BLaER1 (cell line): ENCODE measurements at regions not wholly inside any gene's neighbourhood (a gene's known extent, or its start where the extent isn't known, plus 50 kb on each side); places are given as distances from the start of the nearest gene placed in this dataset.

Experiments
- H3K27ac ChIP-seq: shearing (Covaris generic); formaldehyde crosslinking; 2 replicates; pipeline ENCODE4 v1.8.1; 2022
- H3K27me3 ChIP-seq: shearing (Covaris generic); formaldehyde crosslinking; 2 replicates; pipeline ENCODE4 v1.8.1; 2022
- H3K36me3 ChIP-seq: shearing (Covaris generic); formaldehyde crosslinking; 2 replicates; pipeline ENCODE4 v1.8.1; 2022
- H3K4me1 ChIP-seq: shearing (Covaris generic); formaldehyde crosslinking; 2 replicates; pipeline ENCODE4 v1.8.1; 2022
- H3K4me2 ChIP-seq: shearing (Covaris generic); formaldehyde crosslinking; 2 replicates; pipeline ENCODE4 v1.8.1; 2022
- H3K4me3 ChIP-seq: shearing (Covaris generic); formaldehyde crosslinking; 2 replicates; pipeline ENCODE4 v1.8.1; 2022
- H3K9ac ChIP-seq: shearing (Covaris generic); formaldehyde crosslinking; 2 replicates; pipeline ENCODE4 v1.8.1; 2022
- H3K9me3 ChIP-seq: shearing (Covaris generic); formaldehyde crosslinking; 2 replicates; pipeline ENCODE4 v1.8.1; 2022
- H4K20me1 ChIP-seq: shearing (Covaris generic); formaldehyde crosslinking; 2 replicates; pipeline ENCODE4 v1.8.1; 2022
- Cebpa-rat ChIP-seq: shearing (Covaris generic); IDR thresholded peaks from 2 replicates; pipeline ENCODE4 v1.8.1; 2022

- Histone ChIP-seq H3K4me2 (peak overlapping the region; percentile 82), H3K27ac (no peak overlapping the region; the same call in 1 of the 2 replicates), H3K9me3 (no peaks in the 10 kb centered on the region)
Observed at GRCh38 chr17:72516772-72517399, 396.1 kb downstream of the SOX9 start.

DNA sequence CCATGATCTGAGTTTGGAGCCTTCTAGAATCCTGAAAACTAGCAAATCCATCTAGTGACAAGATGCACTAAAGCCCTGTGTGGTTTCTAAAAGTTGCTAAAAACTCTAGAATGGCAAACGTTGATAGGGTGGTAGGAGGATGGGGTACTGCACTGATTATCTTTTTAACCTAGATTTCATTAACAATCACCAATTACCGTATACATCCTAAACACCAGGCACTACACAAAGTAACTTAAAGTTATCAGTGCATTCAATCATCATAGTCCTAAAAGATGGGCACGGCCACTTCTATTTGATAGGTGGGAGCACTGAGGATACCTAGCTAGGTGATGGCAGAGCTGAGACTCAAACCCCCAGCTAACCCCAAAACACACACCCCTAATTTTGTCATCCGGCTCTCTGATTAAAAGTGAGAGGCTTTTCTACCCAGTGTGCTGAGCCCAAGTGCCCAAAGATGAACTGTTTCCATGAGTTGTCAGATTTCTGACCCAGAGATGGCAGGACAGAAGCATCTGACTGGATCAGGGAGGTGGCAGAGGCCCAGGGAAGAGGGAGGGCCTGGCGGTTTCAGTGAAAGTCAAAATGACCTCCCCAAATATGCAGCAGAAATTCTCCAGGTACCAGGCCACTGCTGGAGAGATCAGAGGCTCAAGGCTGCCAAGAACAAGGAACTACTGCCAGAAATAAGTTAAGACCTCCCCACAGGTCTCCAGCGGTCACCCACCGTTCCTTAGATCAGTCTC is 396.8 kb downstream of the SOX9 start:
- no peaks in the 10 kb centered on the region for H3K9me3 ChIP-seq
- no peak overlapping the region for H3K27ac ChIP-seq
- no peak for TF ChIP-seq Cebpa-rat
- H3K4me1 ChIP-seq, result peaks cover 85% of the 10 kb centered on the region
- peak overlapping the region; percentile 82 for H3K4me2 ChIP-seq
- no peaks in the 10 kb centered on the region for H3K27me3 ChIP-seq
- H3K4me3 ChIP-seq, result no peak overlapping the region
- H4K20me1 ChIP-seq, result peaks cover 5% of the 10 kb centered on the region
- no peaks in the 10 kb centered on the region for H3K36me3 ChIP-seq
- no peak overlapping the region for H3K9ac ChIP-seq

More at GRCh38 chr17:72516772-72517399, 396.1 kb downstream of the SOX9 start:
- Histone ChIP-seq H3K36me3 (no peaks in the 10 kb centered on the region), H3K9ac (no peak overlapping the region), H4K20me1 (peaks cover 6% of the 10 kb centered on the region), H3K4me1 (peaks cover 92% of the 10 kb centered on the region), H3K27me3 (peaks cover 2% of the 10 kb centered on the region; the same call in 1 of the 2 replicates), H3K4me3 (no peak overlapping the region)
- peak; percentile 96 for TF ChIP-seq Cebpa-rat

DNA sequence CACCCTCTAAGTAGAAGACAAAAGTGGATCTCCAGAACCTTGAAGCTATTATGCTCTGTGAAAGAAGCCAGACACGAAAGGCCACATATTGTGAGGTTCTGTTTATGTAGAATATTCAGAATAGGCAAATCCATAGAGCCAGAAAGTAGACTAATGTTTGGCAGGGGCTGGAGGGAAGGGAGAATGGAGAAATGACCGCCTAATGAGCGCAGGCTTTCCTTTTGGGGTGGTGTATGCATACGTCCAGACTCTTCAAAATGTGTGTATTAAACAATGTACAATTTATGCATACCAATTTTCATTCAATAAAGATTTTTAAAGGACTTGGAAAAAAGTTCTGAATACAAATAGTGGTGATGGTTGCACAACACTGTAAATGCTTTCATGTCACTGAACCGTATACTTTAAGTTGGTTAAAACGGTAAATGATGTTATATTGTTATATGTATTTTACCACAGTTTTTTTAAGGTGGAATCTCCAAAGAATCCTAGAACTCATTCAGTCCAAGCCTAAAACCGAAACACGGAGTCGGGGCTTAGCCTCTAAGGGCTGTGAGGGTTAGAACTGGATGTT is 397.4 kb downstream of the SOX9 start:
- H3K27ac ChIP-seq, result no peak overlapping the region
- no peaks in the 10 kb centered on the region for H3K9me3 ChIP-seq
- H4K20me1 ChIP-seq, result no peaks in the 10 kb centered on the region
- H3K4me1 ChIP-seq, result peaks cover 79% of the 10 kb centered on the region
- TF ChIP-seq Cebpa-rat, result peak; percentile 54; the same call in 1 of the 2 replicates
- no peaks in the 10 kb centered on the region for H3K27me3 ChIP-seq
- H3K4me2 ChIP-seq, result peak overlapping the region; percentile 55
- H3K4me3 ChIP-seq, result no peak overlapping the region
- no peak overlapping the region for H3K9ac ChIP-seq
- no peaks in the 10 kb centered on the region for H3K36me3 ChIP-seq

- no peak for TF ChIP-seq Cebpa-rat
- H3K27ac ChIP-seq, result no peak overlapping the region; the same call in 1 of the 2 replicates
Observed at GRCh38 chr17:72518753-72519597, 398.2 kb downstream of the SOX9 start.

DNA sequence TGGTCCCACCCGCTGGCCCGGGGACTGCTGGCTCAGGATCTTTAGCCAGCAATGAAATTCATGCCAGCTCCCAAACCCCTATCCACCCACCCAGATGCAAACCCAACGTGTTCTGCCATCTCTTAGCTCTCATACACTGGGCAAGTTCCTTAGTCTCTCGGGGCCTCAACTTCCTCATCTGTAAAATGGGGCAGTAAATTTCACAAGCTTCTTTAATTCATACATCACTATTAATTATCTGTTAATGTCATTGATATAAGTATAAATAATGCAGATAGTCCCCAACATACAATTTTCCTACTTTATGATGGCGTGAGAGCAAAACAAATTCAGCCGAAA is 398.7 kb downstream of the SOX9 start:
- Histone ChIP-seq H3K27ac (no peak overlapping the region), H3K36me3 (no peaks in the 10 kb centered on the region), H3K4me2 (peak overlapping the region; percentile 55), H3K4me3 (no peak overlapping the region), H3K4me1 (peaks cover 66% of the 10 kb centered on the region), H3K9me3 (no peaks in the 10 kb centered on the region), H4K20me1 (no peaks in the 10 kb centered on the region), H3K9ac (no peak overlapping the region), H3K27me3 (no peaks in the 10 kb centered on the region)
- TF ChIP-seq Cebpa-rat, result no peak

More at GRCh38 chr17:72518753-72519597, 398.2 kb downstream of the SOX9 start:
- Histone ChIP-seq H3K9me3 (no peaks in the 10 kb centered on the region), H3K27me3 (no peaks in the 10 kb centered on the region), H3K4me2 (peak overlapping the region; percentile 55), H4K20me1 (no peaks in the 10 kb centered on the region), H3K4me3 (no peak overlapping the region), H3K4me1 (peaks cover 72% of the 10 kb centered on the region), H3K36me3 (no peaks in the 10 kb centered on the region), H3K9ac (no peak overlapping the region)

DNA sequence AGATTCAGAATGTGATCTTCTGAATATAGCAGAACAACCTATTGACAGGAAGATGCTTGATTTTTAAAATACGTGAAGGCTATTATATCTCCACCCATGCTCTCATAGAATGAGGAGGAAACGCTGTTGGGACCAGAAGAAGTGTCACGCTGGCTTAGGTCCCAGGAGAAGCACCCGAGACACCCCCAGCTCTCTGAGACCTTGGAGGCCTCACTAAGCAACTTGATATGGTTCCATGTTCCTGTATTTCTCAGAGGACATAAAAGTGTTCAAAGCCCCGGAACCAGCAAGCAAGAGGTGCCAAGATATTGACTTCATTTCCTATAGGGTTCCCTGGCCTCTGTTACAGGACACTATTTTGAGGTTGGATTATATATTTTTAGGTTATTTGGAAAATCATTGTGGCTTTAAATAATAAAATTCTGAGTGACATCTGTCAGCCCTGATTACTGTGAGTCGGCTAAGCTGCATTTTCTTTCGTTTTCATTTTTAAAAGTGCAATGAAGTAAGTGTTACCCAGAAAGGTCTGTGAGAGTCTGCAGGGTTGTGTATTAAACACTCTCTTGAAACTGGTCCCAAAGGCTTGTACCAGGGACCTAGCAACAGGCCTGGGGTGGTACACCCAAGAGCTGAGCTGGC is 400.0 kb downstream of the SOX9 start:
- Histone ChIP-seq H4K20me1 (no peaks in the 10 kb centered on the region), H3K4me2 (peak overlapping the region; percentile 71), H3K9ac (no peak overlapping the region; the same call in 1 of the 2 replicates), H3K4me1 (peaks cover 53% of the 10 kb centered on the region), H3K36me3 (no peaks in the 10 kb centered on the region), H3K9me3 (no peaks in the 10 kb centered on the region), H3K4me3 (no peak overlapping the region), H3K27me3 (no peaks in the 10 kb centered on the region), H3K27ac (no peak overlapping the region)
- TF ChIP-seq Cebpa-rat, result no peak

GRCh38 chr17:72523491-72523890 is 402.7 kb downstream of the SOX9 start:
- no peaks in the 10 kb centered on the region for H3K27me3 ChIP-seq
- no peak overlapping the region for H3K4me2 ChIP-seq
- H3K36me3 ChIP-seq, result no peaks in the 10 kb centered on the region
- no peak overlapping the region for H3K27ac ChIP-seq
- H3K4me1 ChIP-seq, result peaks cover 26% of the 10 kb centered on the region
- no peaks in the 10 kb centered on the region for H4K20me1 ChIP-seq
- H3K4me3 ChIP-seq, result no peak overlapping the region
- no peak for TF ChIP-seq Cebpa-rat
- H3K9me3 ChIP-seq, result no peaks in the 10 kb centered on the region
- H3K9ac ChIP-seq, result no peak overlapping the region

DNA sequence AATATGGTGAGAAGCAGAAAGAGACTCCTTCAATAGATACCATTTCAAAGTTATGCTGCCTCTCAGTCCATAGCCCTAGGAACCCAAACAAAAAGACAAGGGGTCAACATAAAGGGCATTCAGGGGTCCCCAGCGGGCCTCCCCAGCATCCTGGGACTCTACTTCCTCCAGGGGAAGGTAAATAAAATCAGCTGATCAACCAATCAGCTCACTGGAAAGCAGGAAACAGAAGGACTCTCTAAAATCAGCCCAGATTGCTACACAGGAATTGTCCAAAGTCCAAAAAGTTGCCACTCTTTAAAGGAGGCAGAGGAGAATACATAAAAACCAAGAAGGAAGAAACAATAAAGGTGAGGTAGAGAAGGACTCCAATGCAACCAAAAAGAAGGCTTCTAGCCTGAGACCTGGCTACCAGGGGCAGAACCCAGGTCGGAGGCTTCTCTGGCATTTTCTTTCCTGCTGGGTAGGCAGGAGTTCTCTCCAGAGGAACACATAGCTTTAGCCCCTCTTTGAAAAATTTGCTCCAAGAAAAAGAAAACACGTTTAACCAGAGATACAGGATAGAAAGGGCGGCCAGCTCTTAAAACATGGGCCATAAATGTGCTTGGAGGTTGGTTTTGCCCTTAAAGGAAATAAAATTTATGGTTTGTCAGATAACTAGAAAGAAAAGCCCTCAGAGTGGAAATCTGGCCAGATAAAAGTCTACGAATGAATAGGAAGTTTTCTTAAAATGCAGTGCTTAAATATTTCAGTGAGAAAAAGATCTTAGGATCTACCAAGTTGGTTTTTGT is 404.6 kb downstream of the SOX9 start:
- no peak for TF ChIP-seq Cebpa-rat
- H3K27me3 ChIP-seq, result no peaks in the 10 kb centered on the region
- H3K4me1 ChIP-seq, result peaks cover 16% of the 10 kb centered on the region
- no peaks in the 10 kb centered on the region for H3K9me3 ChIP-seq
- H3K4me2 ChIP-seq, result no peak overlapping the region
- H3K9ac ChIP-seq, result no peak overlapping the region
- no peaks in the 10 kb centered on the region for H3K36me3 ChIP-seq
- H4K20me1 ChIP-seq, result no peaks in the 10 kb centered on the region
- no peak overlapping the region for H3K4me3 ChIP-seq
- H3K27ac ChIP-seq, result no peak overlapping the region
